GM13976 (cell line): ENCODE measurements at regions not wholly inside any gene's neighbourhood (a gene's known extent, or its start where the extent isn't known, plus 50 kb on each side); places are given as distances from the start of the nearest gene placed in this dataset.

ENCODE experiments used
- DNase-seq: peaks from one replicate; pipeline ENCODE4 v3.0.0; 2012; ENCODE audit warnings: low spot score
- CTCF ChIP-seq: IDR thresholded peaks from 2 replicates; pipeline ENCODE4 v1.5.1; 2012; ENCODE audit warnings: borderline replicate concordance, mild to moderate bottlenecking; ENCODE audit not compliant: insufficient read depth; ENCODE audit errors: extremely low read depth, missing control alignments, control extremely low read depth
- in situ Hi-C: fragments of 300-500 bp; cut with MboI; formaldehyde crosslinking; loops from one replicate; pipeline ENCODE4 v1.12.0; 2022; ENCODE audit warnings: low sequenced_read_pairs, mixed read lengths, inconsistent platforms; ENCODE audit not compliant: unreplicated experiment

GRCh38 chr18:41113885-41114482 lies 841.0 kb upstream of the PIK3C3 start:
- no peak for DNase-seq
- TF ChIP-seq CTCF, result no peak
- in situ Hi-C loops, result no loop called here

GRCh38 chr18:41099451-41099850 lies 855.6 kb upstream of the PIK3C3 start:
- DNase-seq, result no peak
- in situ Hi-C loops, result no loop called here
- TF ChIP-seq CTCF, result no peak

- no peak for DNase-seq
- in situ Hi-C loops, result no loop called here
- no peak for TF ChIP-seq CTCF
These were observed 858.5 kb upstream of the PIK3C3 start for GRCh38 chr18:41096504-41096903.

- no peak for TF ChIP-seq CTCF
- in situ Hi-C loops, result no loop called here
- DNase-seq, result no peak
These were observed 878.0 kb upstream of the PIK3C3 start for GRCh38 chr18:41077076-41077475.

GRCh38 chr18:41075212-41075611 lies 879.8 kb upstream of the PIK3C3 start:
- TF ChIP-seq CTCF, result no peak
- DNase-seq, result no peak
- in situ Hi-C loops, result no loop called here

GRCh38 chr18:41073372-41073954 lies 881.6 kb upstream of the PIK3C3 start:
- DNase-seq, result no peak
- TF ChIP-seq CTCF, result no peak
- in situ Hi-C loops, result no loop called here

- DNase-seq, result no peak
- no peak for TF ChIP-seq CTCF
- in situ Hi-C loops, result no loop called here
These were observed 882.1 kb upstream of the PIK3C3 start for GRCh38 chr18:41072946-41073345.
